ENCODE measurements at regions not wholly inside any gene's neighbourhood (a gene's known extent, or its start where the extent isn't known, plus 50 kb on each side); places are given as distances from the start of the nearest gene placed in this dataset.

- TF ChIP-seq POLR2A (IDR thresholded peaks at IDR 0.05; ENCODE audit: low read depth, low read length) (no peak), POLR2AphosphoS5 (IDR thresholded peaks at IDR 0.05; ENCODE audit: low read depth, low read length) (no peak)
Observed at GRCh38 chr7:17532861-17533404, 234.5 kb downstream of the AHR start.
